K562 (cell line): ENCODE measurements at regions not wholly inside any gene's neighbourhood (a gene's known extent, or its start where the extent isn't known, plus 50 kb on each side); places are given as distances from the start of the nearest gene placed in this dataset.

ENCODE experiments used
- ATAC-seq: fragments of 200-7000 bp; cut with Tn5 transposase; 3 replicates; pipeline ENCODE4 v1.9.1; 2020; ENCODE audit warnings: moderate library complexity
- BruUV-seq: library from RNA; stranded (reverse); fragments of 400-500 nt; replicated peaks from 2 replicates; lab custom pipeline; 2021; lab: Mats Ljungman, UMichigan
- CTCF ChIA-PET: fragments of 300-600 bp; formaldehyde crosslinking; extraction: SDS; loops from one replicate; lab custom pipeline; 2021; ENCODE audit warnings: low intra/inter-chr PET ratio; lab: Yijun Ruan, JAX
- POLR2A ChIA-PET: fragments of 300-600, 350-650 bp; sonication (Branson Sonifier 250); formaldehyde crosslinking; extraction: SDS; loops from one replicate; lab custom pipeline; 2021; ENCODE audit warnings: antibody characterized with exemption, inconsistent platforms; lab: Yijun Ruan, JAX
- DNase-seq, 4 experiments: peaks; one replicate each; pipeline versions ENCODE4 v3.0.0 to v3.0.0-alpha.2; 2011 to 2018; ENCODE audit warnings: low spot score in 3 of 4, mixed read lengths in 3 of 4; ENCODE audit errors: extremely low read depth in 1 of 4
- FAIRE-seq: peaks from 2 replicates; lab custom pipeline; 2011; peaks lifted over from hg19 to GRCh38; lab: Jason Lieb, UNC
- H2AFZ ChIP-seq: 2 replicates; pipeline ENCODE4 v1.6.0; 2011; ENCODE audit warnings: low read depth, low read length, control low read depth, inconsistent platforms
- H3K27ac ChIP-seq: fragments of 200-600 bp; 3 replicates; pipeline ENCODE4 v1.8.0; 2011; ENCODE audit warnings: low read depth, mild to moderate bottlenecking, control low read depth, inconsistent platforms, low read length, moderate library complexity, mixed read lengths; ENCODE audit errors: extremely low read depth
- H3K27me3 ChIP-seq, 2 experiments: fragments of 300-600 bp in 1 of 2; 2 replicates in 1 of 2; 3 replicates in 1 of 2; pipeline versions ENCODE4 v1.6.0 to v1.8.0; 2011; ENCODE audit warnings: inconsistent platforms in 2 of 2, low read length in 2 of 2, mild to moderate bottlenecking in 1 of 2, mixed read lengths in 1 of 2, moderate library complexity in 1 of 2; ENCODE audit not compliant: control insufficient read depth in 2 of 2, insufficient read depth in 2 of 2
- H3K36me3 ChIP-seq: fragments of 300-600 bp; 3 replicates; pipeline ENCODE4 v1.8.0; 2011; ENCODE audit warnings: mild to moderate bottlenecking, low read length, inconsistent platforms; ENCODE audit not compliant: control insufficient read depth, insufficient read depth
- H3K4me1 ChIP-seq, 2 experiments: fragments of 200-600 bp in 1 of 2; replicated peaks in 1 of 2; 2 replicates in 1 of 2; 3 replicates in 1 of 2; pipeline versions ENCODE4 v1.5.1 to v1.8.0; 2011; ENCODE audit warnings: inconsistent platforms in 2 of 2, low read length in 2 of 2, mild to moderate bottlenecking in 1 of 2, mixed read lengths in 1 of 2, moderate library complexity in 1 of 2; ENCODE audit not compliant: control insufficient read depth in 2 of 2, insufficient read depth in 2 of 2
- H3K4me2 ChIP-seq: 2 replicates; pipeline ENCODE4 v1.6.1; 2011; ENCODE audit warnings: low read length, control low read depth, inconsistent platforms, mixed read lengths; ENCODE audit not compliant: insufficient read depth
- H3K4me3 ChIP-seq: fragments of 200-600 bp; sonication (generic), shearing (Covaris generic); 2 replicates; pipeline ENCODE4 v1.5.1; 2016; ENCODE audit warnings: control low read depth, inconsistent platforms
- H3K79me2 ChIP-seq: fragments of 200-600 bp; 3 replicates; pipeline ENCODE4 v1.8.0; 2011; ENCODE audit warnings: low read length, inconsistent platforms; ENCODE audit not compliant: control insufficient read depth, insufficient read depth
- H3K9ac ChIP-seq, 2 experiments: 2 replicates each; pipeline versions ENCODE4 v1.6.0 to v1.6.1; 2011; ENCODE audit warnings: low read depth in 2 of 2, low read length in 2 of 2, control low read depth in 1 of 2, inconsistent platforms in 1 of 2, mild to moderate bottlenecking in 1 of 2, mixed read lengths in 1 of 2; ENCODE audit not compliant: insufficient read depth in 1 of 2
- H3K9me1 ChIP-seq: one replicate; pipeline ENCODE4 v1.6.0; 2011; ENCODE audit warnings: inconsistent platforms, mild to moderate bottlenecking, low read length, moderate library complexity; ENCODE audit not compliant: control insufficient read depth, insufficient read depth
- H3K9me3 ChIP-seq: replicated peaks from 2 replicates; pipeline ENCODE4 v1.5.1; 2011; ENCODE audit warnings: low read depth, low read length, inconsistent platforms; ENCODE audit not compliant: control insufficient read depth, insufficient read depth
- H4K20me1 ChIP-seq: replicated peaks from 2 replicates; pipeline ENCODE4 v1.6.1; 2011; ENCODE audit warnings: low read length, inconsistent platforms, mixed read lengths; ENCODE audit not compliant: control insufficient read depth, insufficient read depth
- BCL6 ChIP-seq: fragments of 250-450 bp; sonication (Bioruptor Pico); IDR thresholded peaks from 2 replicates; pipeline ENCODE4 v1.4.0; 2020
- CBFB ChIP-seq: sonication (generic); formaldehyde crosslinking; IDR thresholded peaks from 2 replicates; pipeline ENCODE4 v1.4.0; 2020; ENCODE audit warnings: mild to moderate bottlenecking, missing genetic modification reagents
- FOXM1 ChIP-seq, 2 experiments: fragments of 450-650 bp in 1 of 2; sonication (generic) in 1 of 2; formaldehyde crosslinking in 1 of 2; IDR thresholded peaks; 2 replicates each; pipeline versions ENCODE4 v1.6.1 to v1.9.0; 2017 to 2022; ENCODE audit warnings: low read depth in 2 of 2, mild to moderate bottlenecking in 2 of 2, missing genetic modification reagents in 1 of 2, moderate library complexity in 1 of 2
- HNRNPK ChIP-seq: fragments of 200-400 bp; formaldehyde crosslinking; IDR thresholded peaks from one replicate; pipeline ENCODE4 v1.6.1; 2018; ENCODE audit warnings: mild to moderate bottlenecking, low read depth, low read length; ENCODE audit not compliant: poor library complexity, severe bottlenecking
- KDM2B ChIP-seq: fragments of 250-450 bp; sonication (Bioruptor Pico); IDR thresholded peaks from 2 replicates; pipeline ENCODE4 v1.8.0; 2021; ENCODE audit warnings: mild to moderate bottlenecking, moderate library complexity
- PHTF2 ChIP-seq: fragments of 250-450 bp; sonication (Bioruptor Pico); IDR thresholded peaks from 2 replicates; pipeline ENCODE4 v1.5.0; 2021; ENCODE audit warnings: mild to moderate bottlenecking
- PTRF ChIP-seq: fragments of 450-650 bp; IDR thresholded peaks from 2 replicates; pipeline ENCODE4 v1.6.1; 2016; ENCODE audit warnings: mild to moderate bottlenecking, missing genetic modification characterization, missing compliant biosample characterization
- RBM15 ChIP-seq: fragments of 200-400 bp; formaldehyde crosslinking; IDR thresholded peaks from 2 replicates; pipeline ENCODE4 v1.6.1; 2018; ENCODE audit warnings: mild to moderate bottlenecking, low read length, moderate library complexity; ENCODE audit not compliant: insufficient read depth
- TBL1XR1 ChIP-seq, 2 experiments: IDR thresholded peaks; 2 replicates each; pipeline ENCODE4 v1.6.1; 2012; ENCODE audit warnings: improper control_type of control experiment in 2 of 2, low read length in 2 of 2, mild to moderate bottlenecking in 1 of 2
- U2AF2 ChIP-seq: fragments of 200-400 bp; formaldehyde crosslinking; optimal IDR thresholded peaks from 2 replicates; pipeline ENCODE3; 2017; ENCODE audit warnings: low read depth, mild to moderate bottlenecking, low read length
- ZBTB7A ChIP-seq: IDR thresholded peaks from 2 replicates; pipeline ENCODE4 v1.6.1; 2011; ENCODE audit warnings: low read depth, mild to moderate bottlenecking, low read length, moderate library complexity, borderline replicate concordance; ENCODE audit not compliant: control insufficient read depth
- ZFP36 ChIP-seq: fragments of 150-350 bp; IDR thresholded peaks from 2 replicates; pipeline ENCODE4 v1.6.1; 2018; ENCODE audit warnings: low read length, low read depth; ENCODE audit not compliant: partially characterized antibody
- ZNF511 ChIP-seq: sonication (generic); formaldehyde crosslinking; IDR thresholded peaks from 2 replicates; pipeline ENCODE4 v1.8.0; 2022; ENCODE audit warnings: mild to moderate bottlenecking, missing genetic modification reagents
- ZNF584 ChIP-seq: fragments of 200-800 bp; sonication (Bioruptor generic); IDR thresholded peaks from 2 replicates; pipeline ENCODE4 v1.6.1; 2016; ENCODE audit warnings: low read depth, mild to moderate bottlenecking, missing genetic modification characterization, missing compliant biosample characterization
- ZNF778 ChIP-seq: fragments of 450-650 bp; formaldehyde crosslinking; IDR thresholded peaks from 2 replicates; pipeline ENCODE4 v1.4.0; 2020; ENCODE audit warnings: mild to moderate bottlenecking, moderate library complexity
- WGBS: fragments of 100-300 bp; shearing (Covaris generic); methylation state at CpG from one replicate; pipeline ENCODE4 v1.1.6; 2016; ENCODE audit warnings: low coverage, mixed read lengths; ENCODE audit not compliant: insufficient coverage; ENCODE audit errors: missing lambda C conversion rate; 5-methylcytosine and 5-hydroxymethylcytosine counted together
- in situ Hi-C: fragments of 300-500 bp; cut with MboI; formaldehyde crosslinking; loops from 4 replicates; pipeline ENCODE4 v1.15.0; 2018; ENCODE audit warnings: inconsistent platforms, mixed read lengths
- intact Hi-C: fragments of 100-400 bp; cut with micrococcal nuclease; formaldehyde crosslinking; loops from 2 replicates; pipeline ENCODE4 v1.14.2; 2022
- TF ChIP-seq, protein P1 (sequence below): fragments of 450-650 bp; IDR thresholded peaks from 2 replicates; pipeline ENCODE4 v1.6.1; 2018; ENCODE audit not compliant: partially characterized antibody

DNA sequence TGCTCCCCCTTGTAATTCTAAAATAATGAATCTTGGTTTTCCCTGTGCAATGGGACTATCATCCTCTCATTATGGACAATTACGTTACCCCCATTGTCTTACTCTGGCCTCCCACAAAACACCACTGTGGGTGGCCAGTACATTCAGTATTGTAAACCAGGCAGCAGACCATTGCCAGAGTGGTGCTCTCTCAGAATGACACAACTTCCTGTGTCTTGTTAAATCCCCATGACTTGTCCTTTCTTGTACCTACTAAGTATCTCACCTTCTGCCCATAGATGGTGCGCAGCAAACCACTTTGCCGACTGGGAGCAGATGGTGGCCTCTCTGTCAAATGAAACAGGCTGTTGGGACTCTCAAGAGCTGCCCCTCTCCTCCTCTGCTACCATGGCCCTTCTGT is 287.1 kb upstream of the RAG2 start:
- BruUV-seq: no TSS peak
- intact Hi-C loops: no loop called here
- CTCF ChIA-PET: no interaction called here

More for the DNA sequence above, 287.1 kb upstream of the RAG2 start:
- DNase-seq (no peak), ATAC-seq (no peak), FAIRE-seq (no peak)
- Histone ChIP-seq H3K36me3 (no peaks in the 10 kb centered on the region), H3K4me2 (no peak overlapping the region), H3K79me2 (no peaks in the 10 kb centered on the region; the same call in 2 of the 3 replicates), H4K20me1 (no peaks in the 10 kb centered on the region), H3K4me3 (no peak overlapping the region), H3K9me1 (no peaks in the 10 kb centered on the region), H3K27me3 (no peaks in the 10 kb centered on the region), H3K9ac (no peak overlapping the region), H3K9me3 (no peaks in the 10 kb centered on the region), H3K27ac (no peak overlapping the region), H2AFZ (no peak overlapping the region), H3K4me1 (no peaks in the 10 kb centered on the region)
- WGBS: 0% methylated on average over 3 of the region's 3 CpGs
- TF ChIP-seq ZNF584 (CRISPR knock-in tag): no peak
- no peak for TF ChIP-seq ZNF778
- no peak for TF ChIP-seq U2AF2
- TF ChIP-seq ZNF511 (CRISPR knock-in tag): no peak
- no peak for TF ChIP-seq BCL6 (CRISPR knock-in tag)
- TF ChIP-seq, protein P1, sequence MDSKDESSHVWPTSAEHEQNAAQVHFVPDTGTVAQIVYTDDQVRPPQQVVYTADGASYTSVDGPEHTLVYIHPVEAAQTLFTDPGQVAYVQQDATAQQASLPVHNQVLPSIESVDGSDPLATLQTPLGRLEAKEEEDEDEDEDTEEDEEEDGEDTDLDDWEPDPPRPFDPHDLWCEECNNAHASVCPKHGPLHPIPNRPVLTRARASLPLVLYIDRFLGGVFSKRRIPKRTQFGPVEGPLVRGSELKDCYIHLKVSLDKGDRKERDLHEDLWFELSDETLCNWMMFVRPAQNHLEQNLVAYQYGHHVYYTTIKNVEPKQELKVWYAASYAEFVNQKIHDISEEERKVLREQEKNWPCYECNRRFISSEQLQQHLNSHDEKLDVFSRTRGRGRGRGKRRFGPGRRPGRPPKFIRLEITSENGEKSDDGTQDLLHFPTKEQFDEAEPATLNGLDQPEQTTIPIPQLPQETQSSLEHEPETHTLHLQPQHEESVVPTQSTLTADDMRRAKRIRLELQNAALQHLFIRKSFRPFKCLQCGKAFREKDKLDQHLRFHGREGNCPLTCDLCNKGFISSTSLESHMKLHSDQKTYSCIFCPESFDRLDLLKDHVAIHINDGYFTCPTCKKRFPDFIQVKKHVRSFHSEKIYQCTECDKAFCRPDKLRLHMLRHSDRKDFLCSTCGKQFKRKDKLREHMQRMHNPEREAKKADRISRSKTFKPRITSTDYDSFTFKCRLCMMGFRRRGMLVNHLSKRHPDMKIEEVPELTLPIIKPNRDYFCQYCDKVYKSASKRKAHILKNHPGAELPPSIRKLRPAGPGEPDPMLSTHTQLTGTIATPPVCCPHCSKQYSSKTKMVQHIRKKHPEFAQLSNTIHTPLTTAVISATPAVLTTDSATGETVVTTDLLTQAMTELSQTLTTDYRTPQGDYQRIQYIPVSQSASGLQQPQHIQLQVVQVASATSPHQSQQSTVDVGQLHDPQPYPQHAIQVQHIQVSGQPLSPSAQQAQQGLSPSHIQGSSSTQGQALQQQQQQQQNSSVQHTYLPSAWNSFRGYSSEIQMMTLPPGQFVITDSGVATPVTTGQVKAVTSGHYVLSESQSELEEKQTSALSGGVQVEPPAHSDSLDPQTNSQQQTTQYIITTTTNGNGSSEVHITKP: no peak
- TF ChIP-seq KDM2B (CRISPR knock-in tag): no peak
- no peak for TF ChIP-seq RBM15
- TF ChIP-seq FOXM1 (IDR thresholded peaks at IDR 0.05; ENCODE audit: low read depth): no peak
- no peak for TF ChIP-seq FOXM1 (CRISPR knock-in tag; IDR thresholded peaks at IDR 0.05; ENCODE audit: low read depth)
- TF ChIP-seq PTRF (tag): no peak
- no peak for TF ChIP-seq HNRNPK
- TF ChIP-seq ZBTB7A: no peak
- TF ChIP-seq TBL1XR1 (IDR thresholded peaks at IDR 0.05; ENCODE audit: low read length in 2 of 2): no peak
- TF ChIP-seq CBFB (CRISPR knock-in tag): no peak
- TF ChIP-seq ZFP36: no peak
- TF ChIP-seq PHTF2 (CRISPR knock-in tag): no peak
- POLR2A ChIA-PET: no interaction called here
- in situ Hi-C loops: no loop called here
